Suppressor macrophage (primary cell): ENCODE measurements at regions not wholly inside any gene's neighbourhood (a gene's known extent, or its start where the extent isn't known, plus 50 kb on each side); places are given as distances from the start of the nearest gene placed in this dataset.
"Not testable (repeated sequence)": the region's sequence is repeated elsewhere in the genome, so short reads cannot be mapped to it uniquely, and the experiment has no call there.

ENCODE experiments used
- DNase-seq, 4 experiments: peaks; one replicate each; pipeline ENCODE4 v3.0.0-alpha.2; 2020 to 2022

DNA sequence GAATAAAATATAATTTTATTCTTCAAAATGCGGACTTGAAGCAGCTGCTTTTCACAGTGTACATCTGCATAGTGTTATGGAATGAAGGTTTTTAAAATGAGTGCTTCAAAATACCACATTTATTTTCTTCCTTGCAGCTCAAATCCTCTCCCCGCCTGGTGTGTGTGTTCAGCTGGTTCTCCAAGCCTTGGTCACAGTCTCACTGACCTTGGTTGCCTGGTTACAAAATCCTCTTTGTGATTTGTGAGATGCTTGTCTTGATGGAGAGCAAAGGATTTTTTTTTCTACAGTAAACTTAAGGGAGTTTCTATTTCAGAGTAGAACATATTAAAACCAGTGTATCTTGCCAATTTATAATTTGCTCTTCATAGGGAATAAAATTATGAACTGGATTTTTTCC is 139.2 kb downstream of the PCDH18 start:
- no peak for DNase-seq

DNA sequence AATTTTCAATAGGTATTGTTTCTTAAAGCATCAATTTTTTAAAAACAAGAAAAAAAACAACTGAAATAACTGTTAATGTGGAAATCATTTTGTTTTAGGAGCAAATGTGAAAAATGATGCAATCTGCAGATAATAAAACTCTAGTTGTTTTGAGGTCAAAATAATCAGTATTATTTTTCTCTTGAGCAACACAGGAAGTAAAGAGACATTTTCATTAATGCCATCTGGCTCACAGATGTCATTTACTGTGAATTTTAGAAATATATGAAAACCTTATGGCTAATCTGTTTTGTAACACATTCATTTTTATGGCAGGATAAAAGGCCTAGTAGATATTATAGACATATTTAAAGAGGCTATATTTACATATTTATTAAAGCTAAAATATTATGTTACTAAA is 141.6 kb downstream of the PCDH18 start:
- no peak for DNase-seq

DNA sequence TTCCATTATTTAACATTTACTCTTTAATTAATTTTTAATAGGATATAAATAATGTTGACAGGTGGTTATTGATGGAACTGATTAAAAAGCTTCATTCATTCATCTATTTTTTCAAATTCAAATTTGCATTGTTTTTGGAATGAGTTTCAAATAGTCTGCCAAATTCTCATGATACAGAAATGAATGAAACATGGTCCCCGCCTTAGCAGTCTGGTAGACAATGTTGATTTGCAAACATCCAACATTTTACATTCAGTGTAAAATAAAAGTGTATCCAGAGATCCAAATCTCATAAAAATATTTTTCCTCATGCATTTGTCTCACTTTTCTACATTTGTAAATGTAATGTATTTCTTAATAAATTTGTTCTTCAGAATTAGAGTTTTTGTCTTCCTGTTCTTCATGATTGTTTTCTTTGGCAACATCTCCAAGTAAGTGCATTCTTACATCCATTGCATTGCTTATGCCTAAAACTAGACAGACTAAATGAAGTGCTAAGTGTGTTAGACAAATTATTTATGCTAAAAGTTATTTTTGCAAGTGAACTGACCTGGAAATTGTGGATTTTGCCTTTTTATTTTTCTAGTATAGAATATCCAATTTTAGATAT is 142.3 kb downstream of the PCDH18 start:
- DNase-seq: no peak

DNA sequence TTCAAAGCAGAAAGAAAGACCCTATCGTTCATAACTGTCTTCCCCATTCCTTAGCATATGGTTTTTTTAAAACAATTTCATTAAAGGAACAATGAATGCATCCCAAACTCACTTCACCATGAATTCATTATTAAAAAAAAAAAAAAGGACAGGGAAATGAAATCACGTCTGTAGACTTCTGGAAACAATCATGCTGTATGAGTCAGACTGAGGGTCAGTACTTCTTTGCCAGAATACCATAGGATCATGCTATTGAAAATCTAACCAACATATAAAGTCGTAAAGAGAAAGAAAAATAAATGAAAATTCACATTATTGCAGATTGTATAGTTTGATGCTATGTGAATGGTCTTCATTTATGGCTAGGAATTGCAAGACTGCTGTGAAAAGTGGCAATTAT is 144.4 kb downstream of the PCDH18 start:
- DNase-seq: no peak

DNA sequence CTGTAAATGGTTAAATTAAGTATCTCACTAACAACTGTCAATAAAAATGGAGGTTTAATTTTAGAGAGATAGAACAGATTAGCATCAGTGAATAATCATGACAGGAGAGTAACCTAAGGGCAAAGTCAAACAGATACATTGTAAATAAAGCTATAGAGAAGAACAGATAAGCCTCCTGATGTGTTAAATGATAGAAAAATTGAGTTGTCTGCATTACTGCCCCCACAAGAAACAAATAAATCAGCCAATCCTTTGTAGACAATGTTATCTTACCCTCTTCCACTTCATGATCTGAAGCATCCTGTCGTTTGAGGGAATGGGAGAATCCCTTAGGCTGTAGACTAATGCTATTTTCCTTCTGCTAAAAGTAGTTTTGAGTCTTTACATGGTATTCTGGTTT is 147.8 kb downstream of the PCDH18 start:
- DNase-seq: no peak

DNA sequence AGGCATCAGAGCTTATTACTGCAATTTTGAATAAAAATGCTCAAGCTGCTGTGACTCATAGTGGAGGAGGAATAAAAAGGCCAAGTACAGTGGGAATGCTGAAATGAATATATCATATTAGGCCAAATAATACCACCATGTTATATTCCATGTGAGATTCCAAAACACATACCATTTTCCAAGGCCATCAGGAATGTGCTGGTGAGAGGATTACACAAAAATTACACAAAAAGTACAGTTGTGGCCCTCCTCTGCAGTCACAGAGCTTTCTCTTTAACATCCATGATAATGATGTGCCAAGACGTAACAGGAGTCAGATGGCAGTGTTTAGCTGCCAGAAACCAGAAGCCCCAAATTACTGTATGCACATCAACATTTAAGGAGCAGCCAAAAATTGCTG is 153.5 kb downstream of the PCDH18 start:
- DNase-seq: no peak

DNA sequence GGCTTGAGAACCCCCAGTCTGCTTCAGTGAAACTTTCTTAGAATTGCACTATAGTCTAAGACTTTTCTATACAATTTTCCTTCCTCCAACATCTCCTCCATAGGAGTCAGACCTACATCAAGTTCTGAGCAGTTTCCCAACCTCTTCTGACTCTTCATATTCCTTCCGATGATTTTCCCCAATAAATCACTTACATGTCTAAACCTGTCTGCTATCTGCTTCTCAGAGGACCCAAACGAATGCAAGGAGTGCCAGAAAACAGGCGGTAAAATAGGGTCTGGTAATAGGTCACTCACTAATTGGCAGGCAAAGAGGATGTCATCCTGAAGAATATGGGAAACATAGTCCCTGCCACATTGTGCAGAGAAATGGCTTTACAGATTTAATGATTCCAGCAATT is 153.9 kb downstream of the PCDH18 start:
- no peak for DNase-seq

DNA sequence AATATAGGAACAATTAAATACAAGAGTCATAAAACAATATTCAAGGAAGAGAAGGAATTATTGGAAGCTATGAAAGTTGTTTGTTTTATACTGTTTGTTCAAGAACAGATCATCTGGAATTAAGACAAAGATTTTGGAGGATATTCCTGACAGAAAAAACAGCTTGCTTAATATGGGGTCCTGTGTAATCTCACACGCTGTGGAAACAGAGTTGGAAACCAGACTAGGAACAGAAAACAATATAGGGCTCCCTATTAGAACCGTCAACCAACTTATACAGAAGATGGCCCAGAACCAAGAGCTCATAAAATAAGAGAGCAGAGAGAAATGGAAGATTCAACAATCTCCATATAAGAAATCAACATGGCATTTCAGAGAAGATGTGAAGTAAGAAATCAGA is 156.0 kb downstream of the PCDH18 start:
- DNase-seq: no peak

DNA sequence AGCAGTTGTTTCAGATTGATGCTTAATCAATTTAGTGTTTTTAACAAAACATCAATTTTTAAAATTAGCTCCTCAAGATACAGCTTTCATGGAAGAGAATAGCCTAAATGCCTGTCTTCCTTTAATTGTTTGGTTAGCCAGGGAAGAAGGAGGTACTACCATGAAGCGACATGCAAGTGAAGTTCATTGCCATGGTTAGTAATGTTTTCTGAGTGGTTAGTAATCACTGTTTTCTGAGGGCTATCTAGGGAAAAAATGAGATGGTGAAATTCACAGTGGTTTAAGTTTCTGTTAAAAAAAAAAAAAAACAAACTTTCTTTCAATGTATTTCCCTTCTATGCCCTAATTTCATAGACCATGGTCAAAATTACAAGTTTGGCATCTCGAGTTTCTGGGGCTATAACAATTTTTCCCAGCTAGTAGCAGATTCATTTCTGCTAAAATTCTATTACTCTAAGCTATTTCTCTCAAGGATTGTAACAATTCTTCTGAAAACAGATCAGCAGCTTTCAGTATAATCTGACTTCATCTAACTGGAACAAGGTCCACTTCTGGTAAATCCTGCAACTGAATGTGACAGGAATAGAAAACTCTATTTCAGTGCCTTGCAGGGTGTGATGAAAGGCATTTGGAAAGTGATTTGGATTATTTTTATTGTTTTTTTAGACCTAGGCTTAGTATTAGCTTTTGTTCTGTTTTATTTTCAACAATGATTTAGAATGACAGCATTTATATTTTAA is 157.0 kb downstream of the PCDH18 start:
- no peak for DNase-seq

DNA sequence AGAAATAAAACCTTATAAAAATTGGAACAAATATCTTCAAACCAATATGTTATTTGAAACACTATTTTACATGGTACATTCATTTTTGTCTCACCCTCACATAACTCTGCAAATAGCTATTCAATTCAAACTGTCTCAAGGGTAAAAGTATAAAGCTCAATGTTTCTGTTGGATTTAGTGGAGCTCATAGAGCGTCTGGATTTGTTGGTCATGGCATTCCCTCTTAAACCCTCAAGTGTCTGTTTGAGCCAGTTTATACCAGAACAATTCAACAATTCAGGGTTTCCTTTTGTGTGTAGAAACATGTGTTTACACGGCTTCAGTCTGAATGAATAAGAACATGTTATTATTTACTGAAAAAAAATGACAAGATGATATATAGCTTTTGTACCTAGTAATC is 161.6 kb downstream of the PCDH18 start:
- no peak for DNase-seq

DNA sequence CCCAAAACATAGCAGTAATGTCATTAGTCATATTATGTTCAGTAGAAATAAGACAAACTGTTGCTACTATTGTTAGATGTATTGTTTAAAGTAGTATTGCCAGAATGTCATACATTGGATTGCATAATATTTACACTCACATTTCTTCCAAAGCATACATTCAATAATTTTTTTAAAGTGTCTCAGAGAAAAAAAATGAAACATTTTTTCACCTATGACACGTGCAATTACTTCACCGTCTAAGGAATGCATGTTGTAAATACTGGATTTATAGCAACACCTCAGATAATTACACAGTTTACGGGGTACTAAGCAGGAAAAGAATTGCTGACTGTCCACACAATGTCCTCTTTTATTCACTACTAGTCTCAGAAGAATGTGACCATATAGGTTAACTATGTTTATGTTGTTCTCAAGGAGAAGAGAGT is 162.1 kb downstream of the PCDH18 start:
- DNase-seq: no peak

DNA sequence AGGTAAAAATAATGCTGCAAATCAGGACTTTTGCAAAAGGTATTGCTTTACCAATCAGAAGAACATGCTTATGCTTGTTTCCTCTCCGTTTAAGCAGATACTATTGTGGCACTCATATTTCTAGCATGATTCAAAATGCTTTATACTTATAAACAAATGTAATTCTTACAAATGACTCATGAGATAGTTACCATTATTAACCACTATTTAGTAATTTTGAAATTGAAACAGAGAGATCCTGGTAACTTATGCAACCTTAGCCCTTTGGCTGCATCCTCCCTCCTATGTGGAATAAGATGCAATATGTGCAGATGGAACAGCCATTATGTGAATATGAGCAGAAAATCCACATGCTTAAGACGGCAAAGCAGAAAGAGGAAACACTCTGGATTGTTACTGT is 164.7 kb downstream of the PCDH18 start:
- no peak for DNase-seq

DNA sequence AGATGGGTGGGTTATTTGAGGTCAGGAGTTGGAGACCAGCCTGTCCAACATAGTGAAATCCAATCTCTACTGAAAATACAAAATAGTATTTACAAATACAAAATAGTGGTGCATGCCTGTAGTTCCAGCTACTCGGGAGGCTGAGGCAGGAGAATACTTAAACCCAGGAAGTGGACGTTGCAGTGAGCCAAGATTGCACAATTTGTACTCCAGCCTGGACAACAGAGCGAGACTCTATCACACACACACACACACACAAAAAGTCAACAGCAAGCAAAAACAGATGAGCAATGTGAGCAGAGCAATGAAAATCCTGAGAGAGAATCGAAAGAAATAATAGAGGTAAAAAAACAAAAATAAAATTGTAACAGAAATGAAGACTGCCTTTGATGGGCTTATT is 168.8 kb downstream of the PCDH18 start:
- no peak for DNase-seq

DNA sequence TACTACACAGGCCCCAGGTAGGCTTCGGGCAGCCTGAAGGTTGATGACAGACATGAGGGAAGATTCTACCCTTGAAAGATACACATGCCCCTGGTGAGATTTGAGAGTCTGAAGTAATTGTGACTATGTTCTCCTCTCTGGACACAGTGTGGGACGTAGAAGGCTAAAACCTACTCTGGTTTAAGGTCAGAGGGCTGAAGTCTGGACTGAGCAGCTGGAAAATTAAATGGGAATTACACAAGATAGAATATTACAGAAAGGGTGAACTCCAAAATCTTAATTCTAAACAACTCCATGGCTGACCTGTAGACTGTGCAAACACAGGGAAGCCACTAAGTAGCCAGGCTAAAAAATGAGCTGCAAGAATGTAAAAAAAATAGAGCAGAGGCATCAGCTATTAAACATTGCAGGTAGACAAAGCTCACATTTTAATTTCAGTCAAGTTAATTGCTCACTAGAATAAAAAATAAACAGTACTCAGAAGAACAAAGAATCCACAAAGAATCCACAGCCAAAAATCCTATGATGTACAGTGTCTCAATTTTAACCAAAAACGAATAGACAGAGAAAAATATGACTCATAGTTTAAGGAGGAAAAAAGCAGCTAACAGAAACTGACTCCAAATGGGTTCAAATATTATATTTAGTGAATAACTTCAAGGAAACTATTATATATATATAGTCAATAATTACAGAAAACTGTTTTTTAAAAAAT is 170.4 kb downstream of the PCDH18 start:
- DNase-seq: no peak

DNA sequence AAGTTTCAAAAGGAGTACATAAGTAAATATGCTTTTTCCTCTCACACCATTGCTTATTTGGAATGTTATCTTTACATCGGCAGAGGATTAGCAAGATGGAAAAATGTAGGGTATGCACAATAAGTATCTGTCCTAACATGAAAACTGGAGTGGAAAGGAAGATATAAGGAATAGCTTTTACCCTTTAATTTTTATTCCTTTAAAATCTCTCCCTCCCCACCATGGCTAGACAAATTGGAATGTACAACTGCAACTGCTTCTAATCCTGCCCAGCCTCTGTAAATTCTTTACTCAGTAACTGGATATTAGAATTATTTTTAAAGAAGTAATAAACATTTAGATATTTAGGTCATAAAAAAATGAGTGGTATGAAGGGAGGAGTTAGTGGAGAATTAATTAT is 171.5 kb downstream of the PCDH18 start:
- DNase-seq: no peak

DNA sequence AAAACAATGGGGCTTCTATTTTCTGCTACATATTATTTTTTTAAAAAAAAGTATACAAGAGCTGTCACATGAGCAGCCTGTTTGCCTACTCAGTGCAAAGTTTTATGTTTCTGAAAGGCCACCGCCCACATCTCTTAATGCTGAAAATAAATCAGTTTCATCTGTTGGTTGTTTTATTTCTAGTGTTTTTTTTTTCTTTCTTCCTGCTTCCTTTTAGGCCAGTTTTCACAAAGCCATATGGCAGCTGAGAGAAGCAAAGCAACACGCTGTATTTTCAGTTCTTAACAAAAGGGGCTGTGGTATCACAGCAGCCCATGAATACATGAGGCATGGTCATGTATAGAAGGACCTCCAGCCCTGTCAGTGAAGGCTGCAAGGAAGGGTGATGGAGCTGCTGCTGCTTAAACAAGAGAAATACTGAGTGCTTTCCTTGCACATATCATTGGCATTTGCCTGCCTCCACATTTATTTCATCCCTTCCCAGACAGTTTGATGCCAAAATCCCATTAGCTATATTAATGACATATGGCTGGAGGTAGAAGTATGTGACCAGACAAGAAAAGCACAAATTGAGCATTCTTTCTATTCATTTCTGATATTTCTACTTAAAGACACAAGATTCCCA is 172.5 kb downstream of the PCDH18 start:
- DNase-seq: no peak

DNA sequence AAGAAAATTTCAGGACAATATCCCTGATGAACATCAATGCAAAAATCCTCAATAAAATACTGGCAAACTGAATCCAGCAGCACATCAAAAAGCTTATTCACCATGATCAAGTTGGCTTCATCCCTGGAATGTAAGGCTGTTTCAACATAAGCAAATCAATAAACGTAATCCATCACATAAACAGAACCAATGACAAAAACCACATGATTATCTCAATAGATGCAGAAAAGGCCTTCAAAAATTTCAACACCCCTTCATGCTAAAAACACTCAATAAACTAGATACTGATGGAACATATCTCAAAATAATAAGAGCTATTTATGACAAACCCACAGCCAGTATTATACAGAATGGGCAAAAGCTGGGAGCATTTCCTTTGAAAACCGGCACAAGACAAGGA is 177.7 kb downstream of the PCDH18 start:
- DNase-seq: not testable (repeated sequence)

DNA sequence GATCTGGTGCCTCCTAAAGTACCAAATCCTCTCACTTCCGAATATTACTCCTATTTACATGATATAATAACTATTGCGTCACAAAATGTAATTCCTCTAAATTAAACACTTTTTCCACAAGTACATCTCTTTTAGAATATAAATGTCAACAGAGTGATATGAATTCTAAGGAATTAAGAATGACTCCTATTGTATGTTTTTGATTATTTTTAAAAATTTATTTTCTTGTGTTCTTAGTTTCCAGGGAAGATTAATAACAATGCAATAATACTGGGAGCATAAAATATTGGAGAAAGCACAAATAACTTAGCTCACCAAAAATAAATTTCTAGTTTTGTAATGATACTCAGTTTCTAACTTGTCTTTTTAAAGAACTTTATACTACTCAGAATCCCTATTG is 184.9 kb downstream of the PCDH18 start:
- no peak for DNase-seq

DNA sequence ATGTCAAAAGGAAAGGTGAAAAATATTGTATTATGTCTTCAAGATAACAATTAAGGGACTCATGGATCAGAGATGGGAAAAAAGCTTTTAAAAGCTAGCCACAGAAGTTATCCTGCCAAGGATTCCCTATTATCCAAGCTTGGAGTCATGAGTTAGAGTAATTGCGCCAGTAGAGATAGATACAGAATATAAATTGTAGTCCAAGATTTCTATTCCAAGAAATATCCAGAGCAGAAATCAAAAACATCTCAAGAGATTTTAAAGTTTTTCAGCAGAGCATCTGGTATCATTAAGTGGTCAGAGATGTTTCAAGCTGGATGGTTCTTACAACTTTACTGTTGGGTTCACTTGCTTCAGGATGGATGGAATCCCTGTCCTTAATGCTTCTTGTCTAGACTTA is 186.7 kb downstream of the PCDH18 start:
- no peak for DNase-seq

DNA sequence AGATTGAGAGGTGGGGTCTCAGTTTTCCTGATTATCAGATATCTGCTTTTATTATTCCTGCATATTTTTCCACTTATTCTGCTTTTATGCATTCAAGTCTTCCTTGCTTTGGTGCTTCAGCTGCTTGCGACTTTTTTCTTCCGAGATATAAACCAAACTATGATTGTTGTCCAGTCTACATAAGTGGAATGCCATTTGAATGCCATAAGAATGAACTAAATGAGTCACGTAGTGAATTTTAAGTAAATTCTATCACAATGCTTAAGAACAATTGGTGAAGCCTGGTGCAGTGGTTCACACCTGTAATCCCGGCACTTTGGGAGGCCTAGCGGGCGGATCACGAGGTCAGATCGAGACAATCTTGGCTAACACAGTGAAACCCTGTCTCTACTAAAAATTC is 189.1 kb downstream of the PCDH18 start:
- no peak for DNase-seq

DNA sequence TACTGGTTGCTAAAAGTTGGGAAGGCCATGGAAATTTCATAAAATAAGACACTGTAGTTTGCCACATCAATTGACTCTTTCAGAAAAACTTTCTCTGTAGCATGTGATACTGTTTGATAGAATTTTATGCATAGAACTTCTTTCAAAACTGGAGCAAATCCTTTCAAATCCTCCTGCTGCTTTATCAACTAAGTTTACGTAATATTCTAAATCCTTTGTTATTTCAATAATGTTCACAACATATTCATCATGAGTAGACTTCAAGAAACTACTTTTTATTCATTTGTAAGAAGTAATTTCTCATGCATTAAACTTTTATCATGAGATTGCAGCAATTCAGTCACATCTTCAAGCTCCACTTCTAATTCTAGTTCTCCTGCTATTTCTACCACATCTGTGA is 199.3 kb downstream of the PCDH18 start:
- no peak for DNase-seq

DNA sequence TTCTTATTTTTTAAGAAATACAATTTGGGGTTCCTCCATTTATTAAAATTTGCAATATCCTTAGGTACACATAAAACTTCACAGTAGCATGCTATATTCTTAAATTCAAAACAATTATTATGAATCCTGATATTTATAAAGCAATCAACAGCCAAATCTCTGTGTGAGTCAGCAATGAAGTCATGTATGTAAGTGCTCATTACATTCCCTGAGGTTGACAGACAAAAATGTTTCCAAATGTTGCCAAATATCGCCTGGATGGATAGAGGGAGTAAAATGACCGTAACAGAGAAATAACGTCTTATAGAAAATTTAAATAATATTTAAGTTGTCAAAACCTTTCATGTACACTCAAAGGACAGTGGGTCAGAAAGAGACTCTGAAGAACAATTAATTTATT is 220.0 kb downstream of the PCDH18 start:
- DNase-seq: no peak

DNA sequence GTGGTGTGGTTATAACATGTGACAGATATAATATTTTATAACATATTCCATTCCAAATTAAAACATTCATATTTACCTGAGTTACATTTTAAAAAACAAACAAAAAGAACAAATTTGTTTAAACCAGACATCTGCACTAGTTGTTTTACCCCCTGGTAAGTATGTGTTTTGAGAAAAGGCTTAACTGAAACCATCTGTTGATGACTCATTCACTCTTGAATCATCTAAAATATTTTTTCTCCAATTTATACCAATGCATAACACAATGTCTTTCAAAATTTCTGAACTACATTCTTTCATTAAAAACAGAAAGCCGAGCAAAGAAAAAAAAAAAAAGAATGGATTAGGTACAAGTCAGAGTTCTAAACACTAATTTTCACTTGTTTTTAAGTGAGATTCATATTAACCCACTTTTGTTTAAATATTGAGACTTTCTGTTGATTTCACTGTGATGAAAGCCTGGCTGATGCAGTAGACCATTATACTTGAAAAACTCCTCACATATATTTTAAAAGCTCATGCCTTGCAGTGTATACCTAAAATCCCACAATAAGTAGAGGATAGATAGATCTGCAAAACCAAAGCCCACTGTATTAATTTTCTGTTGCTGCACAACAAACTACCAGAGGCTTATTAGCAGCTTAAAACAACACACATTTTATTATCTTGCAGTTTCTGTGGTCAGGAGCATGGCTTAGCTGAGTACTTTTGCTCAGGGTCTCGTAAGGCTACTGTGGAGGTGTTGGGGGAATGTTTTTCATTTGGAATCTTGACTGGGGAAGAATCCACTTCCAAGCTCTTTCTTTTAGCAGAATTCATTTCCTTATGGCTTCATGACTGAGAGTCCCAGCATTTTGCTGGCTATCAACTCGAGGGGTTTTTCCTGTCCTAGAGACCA is 221.5 kb downstream of the PCDH18 start:
- no peak for DNase-seq
